K562 (cell line): ENCODE measurements at regions not wholly inside any gene's neighbourhood (a gene's known extent, or its start where the extent isn't known, plus 50 kb on each side); places are given as distances from the start of the nearest gene placed in this dataset.

Source experiments
- ATAC-seq: fragments of 200-7000 bp; cut with Tn5 transposase; 3 replicates; pipeline ENCODE4 v1.9.1; 2020; ENCODE audit warnings: moderate library complexity
- BruUV-seq: library from RNA; stranded (reverse); fragments of 400-500 nt; replicated peaks from 2 replicates; lab custom pipeline; 2021; lab: Mats Ljungman, UMichigan
- CTCF ChIA-PET: fragments of 300-600 bp; formaldehyde crosslinking; extraction: SDS; loops from one replicate; lab custom pipeline; 2021; ENCODE audit warnings: low intra/inter-chr PET ratio; lab: Yijun Ruan, JAX
- POLR2A ChIA-PET: fragments of 300-600, 350-650 bp; sonication (Branson Sonifier 250); formaldehyde crosslinking; extraction: SDS; loops from one replicate; lab custom pipeline; 2021; ENCODE audit warnings: antibody characterized with exemption, inconsistent platforms; lab: Yijun Ruan, JAX
- DNase-seq, 4 experiments: peaks; one replicate each; pipeline versions ENCODE4 v3.0.0 to v3.0.0-alpha.2; 2011 to 2018; ENCODE audit warnings: low spot score in 3 of 4, mixed read lengths in 3 of 4; ENCODE audit errors: extremely low read depth in 1 of 4
- FAIRE-seq: peaks from 2 replicates; lab custom pipeline; 2011; peaks lifted over from hg19 to GRCh38; lab: Jason Lieb, UNC
- H2AFZ ChIP-seq: 2 replicates; pipeline ENCODE4 v1.6.0; 2011; ENCODE audit warnings: low read depth, low read length, control low read depth, inconsistent platforms
- H3K27ac ChIP-seq: fragments of 200-600 bp; 3 replicates; pipeline ENCODE4 v1.8.0; 2011; ENCODE audit warnings: low read depth, mild to moderate bottlenecking, control low read depth, inconsistent platforms, low read length, moderate library complexity, mixed read lengths; ENCODE audit errors: extremely low read depth
- H3K27me3 ChIP-seq, 2 experiments: fragments of 300-600 bp in 1 of 2; 2 replicates in 1 of 2; 3 replicates in 1 of 2; pipeline versions ENCODE4 v1.6.0 to v1.8.0; 2011; ENCODE audit warnings: inconsistent platforms in 2 of 2, low read length in 2 of 2, mild to moderate bottlenecking in 1 of 2, mixed read lengths in 1 of 2, moderate library complexity in 1 of 2; ENCODE audit not compliant: control insufficient read depth in 2 of 2, insufficient read depth in 2 of 2
- H3K36me3 ChIP-seq: fragments of 300-600 bp; 3 replicates; pipeline ENCODE4 v1.8.0; 2011; ENCODE audit warnings: mild to moderate bottlenecking, low read length, inconsistent platforms; ENCODE audit not compliant: control insufficient read depth, insufficient read depth
- H3K4me1 ChIP-seq, 2 experiments: fragments of 200-600 bp in 1 of 2; replicated peaks in 1 of 2; 2 replicates in 1 of 2; 3 replicates in 1 of 2; pipeline versions ENCODE4 v1.5.1 to v1.8.0; 2011; ENCODE audit warnings: inconsistent platforms in 2 of 2, low read length in 2 of 2, mild to moderate bottlenecking in 1 of 2, mixed read lengths in 1 of 2, moderate library complexity in 1 of 2; ENCODE audit not compliant: control insufficient read depth in 2 of 2, insufficient read depth in 2 of 2
- H3K4me2 ChIP-seq: 2 replicates; pipeline ENCODE4 v1.6.1; 2011; ENCODE audit warnings: low read length, control low read depth, inconsistent platforms, mixed read lengths; ENCODE audit not compliant: insufficient read depth
- H3K4me3 ChIP-seq: fragments of 200-600 bp; sonication (generic), shearing (Covaris generic); 2 replicates; pipeline ENCODE4 v1.5.1; 2016; ENCODE audit warnings: control low read depth, inconsistent platforms
- H3K79me2 ChIP-seq: fragments of 200-600 bp; 3 replicates; pipeline ENCODE4 v1.8.0; 2011; ENCODE audit warnings: low read length, inconsistent platforms; ENCODE audit not compliant: control insufficient read depth, insufficient read depth
- H3K9ac ChIP-seq, 2 experiments: 2 replicates each; pipeline versions ENCODE4 v1.6.0 to v1.6.1; 2011; ENCODE audit warnings: low read depth in 2 of 2, low read length in 2 of 2, control low read depth in 1 of 2, inconsistent platforms in 1 of 2, mild to moderate bottlenecking in 1 of 2, mixed read lengths in 1 of 2; ENCODE audit not compliant: insufficient read depth in 1 of 2
- H3K9me1 ChIP-seq: one replicate; pipeline ENCODE4 v1.6.0; 2011; ENCODE audit warnings: inconsistent platforms, mild to moderate bottlenecking, low read length, moderate library complexity; ENCODE audit not compliant: control insufficient read depth, insufficient read depth
- H3K9me3 ChIP-seq: replicated peaks from 2 replicates; pipeline ENCODE4 v1.5.1; 2011; ENCODE audit warnings: low read depth, low read length, inconsistent platforms; ENCODE audit not compliant: control insufficient read depth, insufficient read depth
- H4K20me1 ChIP-seq: replicated peaks from 2 replicates; pipeline ENCODE4 v1.6.1; 2011; ENCODE audit warnings: low read length, inconsistent platforms, mixed read lengths; ENCODE audit not compliant: control insufficient read depth, insufficient read depth
- ATF7 ChIP-seq: fragments of 450-650 bp; IDR thresholded peaks from 2 replicates; pipeline ENCODE4 v1.7.1; 2014; ENCODE audit warnings: mild to moderate bottlenecking, moderate library complexity
- C11orf30 ChIP-seq: fragments of 450-650 bp; IDR thresholded peaks from 2 replicates; pipeline ENCODE4 v1.6.1; 2016; ENCODE audit warnings: low read depth, mild to moderate bottlenecking
- GATAD2B ChIP-seq: fragments of 450-650 bp; IDR thresholded peaks from 2 replicates; pipeline ENCODE4 v1.6.1; 2017; ENCODE audit warnings: mild to moderate bottlenecking, borderline replicate concordance
- HNRNPL ChIP-seq: fragments of 200-400 bp; formaldehyde crosslinking; IDR thresholded peaks from 2 replicates; pipeline ENCODE4 v1.6.1; 2017; ENCODE audit warnings: low read depth, mild to moderate bottlenecking, low read length
- KDM2B ChIP-seq: fragments of 250-450 bp; sonication (Bioruptor Pico); IDR thresholded peaks from 2 replicates; pipeline ENCODE4 v1.8.0; 2021; ENCODE audit warnings: mild to moderate bottlenecking, moderate library complexity
- MAFG ChIP-seq: fragments of 450-650 bp; conservative IDR thresholded peaks from 2 replicates; pipeline ENCODE4 v1.6.1; 2016; ENCODE audit warnings: missing genetic modification characterization, missing compliant biosample characterization
- MAFK ChIP-seq: IDR thresholded peaks from 2 replicates; pipeline ENCODE4 v1.6.1; 2011; ENCODE audit warnings: low read length, improper control_type of control experiment
- NFIC ChIP-seq: fragments of 450-650 bp; IDR thresholded peaks from 2 replicates; pipeline ENCODE4 v1.6.1; 2017; ENCODE audit warnings: mild to moderate bottlenecking, inconsistent platforms
- NR2C1 ChIP-seq, 2 experiments: fragments of 450-650 bp; IDR thresholded peaks; 2 replicates each; pipeline ENCODE4 v1.6.1; 2017; ENCODE audit warnings: mild to moderate bottlenecking in 2 of 2, antibody characterized with exemption in 1 of 2, inconsistent platforms in 1 of 2, missing compliant biosample characterization in 1 of 2, missing genetic modification characterization in 1 of 2
- NRF1 ChIP-seq, 2 experiments: fragments of 450-650 bp; IDR thresholded peaks in 1 of 2; conservative IDR thresholded peaks in 1 of 2; 2 replicates each; pipeline ENCODE4 v1.6.1; 2014; ENCODE audit warnings: mild to moderate bottlenecking in 2 of 2
- ZNF316 ChIP-seq: fragments of 450-650 bp; IDR thresholded peaks from 2 replicates; pipeline ENCODE4 v1.6.1; 2016
- WGBS: fragments of 100-300 bp; shearing (Covaris generic); methylation state at CpG from one replicate; pipeline ENCODE4 v1.1.6; 2016; ENCODE audit warnings: low coverage, mixed read lengths; ENCODE audit not compliant: insufficient coverage; ENCODE audit errors: missing lambda C conversion rate; 5-methylcytosine and 5-hydroxymethylcytosine counted together
- in situ Hi-C: fragments of 300-500 bp; cut with MboI; formaldehyde crosslinking; loops from 4 replicates; pipeline ENCODE4 v1.15.0; 2018; ENCODE audit warnings: inconsistent platforms, mixed read lengths
- intact Hi-C: fragments of 100-400 bp; cut with micrococcal nuclease; formaldehyde crosslinking; loops from 2 replicates; pipeline ENCODE4 v1.14.2; 2022
- TF ChIP-seq, protein P1 (sequence below): fragments of 250-450 bp; sonication (Bioruptor Pico); IDR thresholded peaks from 2 replicates; pipeline ENCODE4 v1.8.0; 2021; ENCODE audit warnings: moderate library complexity, mild to moderate bottlenecking, inconsistent platforms
- TF ChIP-seq, protein P2 (sequence below), 2 experiments: fragments of 450-650 bp in 1 of 2; IDR thresholded peaks; 2 replicates each; pipeline ENCODE4 v1.6.1; 2011 to 2017; ENCODE audit warnings: low read depth in 2 of 2, antibody characterized with exemption in 1 of 2, borderline replicate concordance in 1 of 2, low read length in 1 of 2, mild to moderate bottlenecking in 1 of 2, mixed read lengths in 1 of 2; ENCODE audit not compliant: control insufficient read depth in 1 of 2

DNA sequence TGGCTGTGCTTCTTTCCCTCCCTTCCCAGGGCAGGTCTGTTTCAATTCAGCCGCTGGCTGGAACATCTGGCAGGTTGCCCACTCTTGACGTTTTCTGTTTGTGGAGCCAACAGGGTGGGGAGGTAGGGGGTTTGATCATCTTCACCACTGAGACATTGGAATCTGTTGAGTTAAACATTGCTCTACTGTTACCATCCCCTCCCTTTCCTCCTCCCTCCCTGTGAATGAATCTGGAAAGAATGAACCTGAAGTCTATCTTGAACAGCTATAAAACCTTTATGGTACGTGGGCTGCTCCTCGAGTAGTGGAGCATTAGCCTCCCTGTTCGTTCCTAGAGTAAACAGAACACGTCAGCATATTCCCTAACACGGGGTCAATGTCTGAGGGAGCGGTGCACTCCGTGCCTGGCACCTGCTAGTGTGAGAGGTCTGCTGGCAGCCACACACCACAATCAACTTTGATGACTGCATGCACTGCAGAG is 249.9 kb upstream of the RBBP8 start:
- Histone ChIP-seq H3K27me3 (peaks cover 0 to 9% of the 10 kb centered on the region in 2 experiments; a peak in 3 of 5 replicates), H3K9me1 (no peaks in the 10 kb centered on the region), H3K36me3 (no peaks in the 10 kb centered on the region)
- intact Hi-C loops = no loop called here
- POLR2A ChIA-PET = no interaction called here
- no peak for TF ChIP-seq NRF1 (conservative IDR thresholded peaks at IDR 0.05 in 1 of 2, IDR thresholded peaks at IDR 0.05 in 1 of 2)
- peak; percentile 73 for TF ChIP-seq NFIC
- peak; percentile 43 for TF ChIP-seq MAFG
- TF ChIP-seq C11orf30 = peak; percentile 61; the same call in 1 of the 2 replicates
- TF ChIP-seq HNRNPL = no peak
- TF ChIP-seq, protein P1, sequence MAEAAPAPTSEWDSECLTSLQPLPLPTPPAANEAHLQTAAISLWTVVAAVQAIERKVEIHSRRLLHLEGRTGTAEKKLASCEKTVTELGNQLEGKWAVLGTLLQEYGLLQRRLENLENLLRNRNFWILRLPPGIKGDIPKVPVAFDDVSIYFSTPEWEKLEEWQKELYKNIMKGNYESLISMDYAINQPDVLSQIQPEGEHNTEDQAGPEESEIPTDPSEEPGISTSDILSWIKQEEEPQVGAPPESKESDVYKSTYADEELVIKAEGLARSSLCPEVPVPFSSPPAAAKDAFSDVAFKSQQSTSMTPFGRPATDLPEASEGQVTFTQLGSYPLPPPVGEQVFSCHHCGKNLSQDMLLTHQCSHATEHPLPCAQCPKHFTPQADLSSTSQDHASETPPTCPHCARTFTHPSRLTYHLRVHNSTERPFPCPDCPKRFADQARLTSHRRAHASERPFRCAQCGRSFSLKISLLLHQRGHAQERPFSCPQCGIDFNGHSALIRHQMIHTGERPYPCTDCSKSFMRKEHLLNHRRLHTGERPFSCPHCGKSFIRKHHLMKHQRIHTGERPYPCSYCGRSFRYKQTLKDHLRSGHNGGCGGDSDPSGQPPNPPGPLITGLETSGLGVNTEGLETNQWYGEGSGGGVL (CRISPR knock-in tag) = no peak
- no peak for TF ChIP-seq GATAD2B
- no peak for TF ChIP-seq ATF7
- no peak for TF ChIP-seq NR2C1 (IDR thresholded peaks at IDR 0.05)
- TF ChIP-seq NR2C1 (tag; IDR thresholded peaks at IDR 0.05) = no peak
- TF ChIP-seq MAFK = peak; percentile 36; the same call in 1 of the 2 replicates
- TF ChIP-seq KDM2B = no peak
- peak; percentile 70 for TF ChIP-seq ZNF316
- TF ChIP-seq, protein P2, sequence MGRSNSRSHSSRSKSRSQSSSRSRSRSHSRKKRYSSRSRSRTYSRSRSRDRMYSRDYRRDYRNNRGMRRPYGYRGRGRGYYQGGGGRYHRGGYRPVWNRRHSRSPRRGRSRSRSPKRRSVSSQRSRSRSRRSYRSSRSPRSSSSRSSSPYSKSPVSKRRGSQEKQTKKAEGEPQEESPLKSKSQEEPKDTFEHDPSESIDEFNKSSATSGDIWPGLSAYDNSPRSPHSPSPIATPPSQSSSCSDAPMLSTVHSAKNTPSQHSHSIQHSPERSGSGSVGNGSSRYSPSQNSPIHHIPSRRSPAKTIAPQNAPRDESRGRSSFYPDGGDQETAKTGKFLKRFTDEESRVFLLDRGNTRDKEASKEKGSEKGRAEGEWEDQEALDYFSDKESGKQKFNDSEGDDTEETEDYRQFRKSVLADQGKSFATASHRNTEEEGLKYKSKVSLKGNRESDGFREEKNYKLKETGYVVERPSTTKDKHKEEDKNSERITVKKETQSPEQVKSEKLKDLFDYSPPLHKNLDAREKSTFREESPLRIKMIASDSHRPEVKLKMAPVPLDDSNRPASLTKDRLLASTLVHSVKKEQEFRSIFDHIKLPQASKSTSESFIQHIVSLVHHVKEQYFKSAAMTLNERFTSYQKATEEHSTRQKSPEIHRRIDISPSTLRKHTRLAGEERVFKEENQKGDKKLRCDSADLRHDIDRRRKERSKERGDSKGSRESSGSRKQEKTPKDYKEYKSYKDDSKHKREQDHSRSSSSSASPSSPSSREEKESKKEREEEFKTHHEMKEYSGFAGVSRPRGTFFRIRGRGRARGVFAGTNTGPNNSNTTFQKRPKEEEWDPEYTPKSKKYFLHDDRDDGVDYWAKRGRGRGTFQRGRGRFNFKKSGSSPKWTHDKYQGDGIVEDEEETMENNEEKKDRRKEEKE (IDR thresholded peaks at IDR 0.05; ENCODE audit: borderline replicate concordance in 1 of 2, control insufficient read depth in 1 of 2, low read depth in 2 of 2, low read length in 1 of 2) = no peak
- TF ChIP-seq, all 486 proteins: peak for 5
- no peak for FAIRE-seq
- no peaks in the 10 kb centered on the region for H4K20me1 ChIP-seq
- H3K4me1 ChIP-seq = no peaks in the 10 kb centered on the region; a peak in 1 of 5 replicates
- WGBS = under 1% methylated on average over 9 of the region's 9 CpGs
- H3K4me2 ChIP-seq = no peak overlapping the region
- peak in 1 of 4 experiments; percentile 18 for DNase-seq
- no peak overlapping the region for H3K27ac ChIP-seq
- in situ Hi-C loops = no loop called here
- no peaks in the 10 kb centered on the region for H3K9me3 ChIP-seq
- H3K9ac ChIP-seq = no peak overlapping the region
- no TSS peak for BruUV-seq
- no peak overlapping the region for H3K4me3 ChIP-seq
- CTCF ChIA-PET = interaction anchor here (0.7 kb wide), 1 partner anchor 55 kb away, joined by 3 read pairs; no protein-coding TSS in a partner anchor
- H3K79me2 ChIP-seq = no peaks in the 10 kb centered on the region
- no peak overlapping the region; the same call in 1 of the 2 replicates for H2AFZ ChIP-seq
- no peak; the same call in 2 of the 3 replicates for ATAC-seq
